ENCODE measurements at regions not wholly inside any gene's neighbourhood (a gene's known extent, or its start where the extent isn't known, plus 50 kb on each side); places are given as distances from the start of the nearest gene placed in this dataset.

DNA sequence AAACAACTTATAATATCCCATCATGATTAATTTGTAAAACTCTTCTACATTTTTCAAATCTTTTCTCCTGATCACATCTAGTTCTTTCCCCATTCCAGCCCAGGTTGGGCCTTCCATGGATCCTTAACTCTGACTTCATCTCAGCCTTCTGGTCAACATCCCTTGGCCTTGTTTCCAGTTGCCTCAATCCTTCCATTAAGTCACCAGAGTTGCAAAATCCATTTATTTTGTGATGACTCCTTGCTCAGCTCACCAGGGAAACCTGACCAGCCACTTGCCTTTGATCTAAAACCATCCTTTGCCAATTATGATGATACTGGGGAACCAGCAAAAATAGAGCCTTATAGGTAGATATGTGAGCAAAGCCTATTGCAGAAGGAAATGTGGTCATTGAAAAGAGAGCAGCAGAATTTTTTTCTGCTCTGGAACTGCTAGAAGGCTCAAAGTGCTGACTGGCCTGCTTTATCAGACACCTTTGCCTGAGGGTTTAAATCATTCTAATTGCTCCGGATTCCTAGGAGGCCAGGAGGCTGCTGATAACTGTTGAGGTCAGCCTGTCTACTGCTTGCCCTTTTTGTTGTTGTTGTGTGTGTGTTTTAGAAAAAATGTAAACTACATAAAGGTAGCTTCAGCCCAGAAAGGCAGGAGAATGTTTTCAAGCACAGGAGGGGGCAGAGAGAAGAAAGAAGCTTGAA lies 512.2 kb upstream of the GRIA1 start:
- no peaks in the 10 kb centered on the region for H3K27me3 Mint-ChIP-seq (ENCODE audit: unreplicated experiment)
- no peak overlapping the region for H3K4me3 Mint-ChIP-seq (ENCODE audit: low read depth, unreplicated experiment)
- peaks cover 14% of the 10 kb centered on the region for H3K9me3 Mint-ChIP-seq (ENCODE audit: low read depth, unreplicated experiment)
- DNase-seq = no peak
- H3K4me1 Mint-ChIP-seq (ENCODE audit: low read depth, unreplicated experiment) = no peaks in the 10 kb centered on the region
- no peaks in the 10 kb centered on the region for H3K36me3 Mint-ChIP-seq (ENCODE audit: insufficient read depth, unreplicated experiment)
- intact Hi-C loops (cut with micrococcal nuclease; ENCODE audit: unreplicated experiment) = no loop called here
- CTCF ChIA-PET = no interaction called here
- no peak for TF ChIP-seq CTCF (IDR thresholded peaks at IDR 0.05; ENCODE audit: unreplicated experiment)
- BruUV-seq (replicated peaks) = no TSS peak
- no peak overlapping the region for H3K27ac Mint-ChIP-seq (ENCODE audit: unreplicated experiment)

DNA sequence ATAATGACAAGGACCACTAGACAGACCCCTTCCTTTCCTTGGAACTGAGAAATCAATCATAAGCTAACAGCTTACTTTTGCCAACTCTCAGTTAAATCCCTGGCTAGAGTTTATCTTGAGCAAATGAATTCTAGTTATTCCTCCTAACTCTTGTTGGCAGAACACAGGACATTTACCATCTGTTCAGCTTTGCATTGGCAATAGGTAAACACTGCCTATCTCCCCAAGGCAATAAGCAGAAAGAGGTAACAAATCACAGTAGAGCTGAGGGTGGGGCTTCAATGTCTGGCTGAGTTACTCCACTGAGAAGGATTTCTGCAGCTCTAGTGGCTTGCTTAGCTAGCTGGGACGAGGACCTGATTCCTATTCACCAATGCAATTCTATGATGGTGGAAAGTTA lies 503.3 kb upstream of the GRIA1 start:
- H3K27me3 Mint-ChIP-seq (ENCODE audit: unreplicated experiment) = no peaks in the 10 kb centered on the region
- no peak overlapping the region for H3K27ac Mint-ChIP-seq (ENCODE audit: unreplicated experiment)
- DNase-seq = no peak
- H3K4me1 Mint-ChIP-seq (ENCODE audit: low read depth, unreplicated experiment) = no peaks in the 10 kb centered on the region
- H3K9me3 Mint-ChIP-seq (ENCODE audit: low read depth, unreplicated experiment) = peaks cover 12% of the 10 kb centered on the region
- intact Hi-C loops (cut with micrococcal nuclease; ENCODE audit: unreplicated experiment) = no loop called here
- BruUV-seq (replicated peaks) = no TSS peak
- H3K36me3 Mint-ChIP-seq (ENCODE audit: insufficient read depth, unreplicated experiment) = no peaks in the 10 kb centered on the region
- no peak for TF ChIP-seq CTCF (IDR thresholded peaks at IDR 0.05; ENCODE audit: unreplicated experiment)
- CTCF ChIA-PET = no interaction called here
- no peak overlapping the region for H3K4me3 Mint-ChIP-seq (ENCODE audit: low read depth, unreplicated experiment)

DNA sequence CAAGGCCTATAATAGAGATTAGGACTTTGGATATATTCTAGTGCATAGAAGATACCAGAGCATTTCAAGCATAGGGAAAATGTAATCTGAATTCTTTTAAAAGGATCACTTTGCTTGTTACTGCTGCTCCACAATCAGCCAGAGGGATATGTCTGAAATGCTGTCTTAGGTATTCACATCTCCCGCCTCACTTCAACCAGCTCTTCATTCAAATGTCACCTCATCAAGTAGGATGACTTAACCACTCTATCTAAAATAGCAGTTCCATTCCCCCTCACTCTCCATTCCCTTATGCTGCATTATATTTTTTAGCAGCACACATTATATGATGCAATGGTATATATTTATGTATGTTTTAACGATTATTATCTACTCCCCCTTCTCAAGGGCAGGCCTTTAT lies 500.3 kb upstream of the GRIA1 start:
- no TSS peak for BruUV-seq (replicated peaks)
- Mint-ChIP-seq H3K4me3 (ENCODE audit: low read depth, unreplicated experiment) (no peak overlapping the region), H3K9me3 (ENCODE audit: low read depth, unreplicated experiment) (peaks cover 10% of the 10 kb centered on the region), H3K36me3 (ENCODE audit: insufficient read depth, unreplicated experiment) (no peaks in the 10 kb centered on the region), H3K27ac (ENCODE audit: unreplicated experiment) (no peak overlapping the region), H3K27me3 (ENCODE audit: unreplicated experiment) (no peaks in the 10 kb centered on the region), H3K4me1 (ENCODE audit: low read depth, unreplicated experiment) (no peaks in the 10 kb centered on the region)
- no peak for TF ChIP-seq CTCF (IDR thresholded peaks at IDR 0.05; ENCODE audit: unreplicated experiment)
- DNase-seq = no peak
- intact Hi-C loops (cut with micrococcal nuclease; ENCODE audit: unreplicated experiment) = no loop called here
- CTCF ChIA-PET = no interaction called here

GRCh38 chr5:152990649-152991048 lies 499.8 kb upstream of the GRIA1 start:
- Mint-ChIP-seq H3K36me3 (ENCODE audit: insufficient read depth, unreplicated experiment) (no peaks in the 10 kb centered on the region), H3K27me3 (ENCODE audit: unreplicated experiment) (no peaks in the 10 kb centered on the region), H3K4me1 (ENCODE audit: low read depth, unreplicated experiment) (no peaks in the 10 kb centered on the region), H3K4me3 (ENCODE audit: low read depth, unreplicated experiment) (no peak overlapping the region), H3K9me3 (ENCODE audit: low read depth, unreplicated experiment) (peaks cover 10% of the 10 kb centered on the region), H3K27ac (ENCODE audit: unreplicated experiment) (no peak overlapping the region)
- intact Hi-C loops (cut with micrococcal nuclease; ENCODE audit: unreplicated experiment) = no loop called here
- no peak for TF ChIP-seq CTCF (IDR thresholded peaks at IDR 0.05; ENCODE audit: unreplicated experiment)
- no peak for DNase-seq
- BruUV-seq (replicated peaks) = no TSS peak
- CTCF ChIA-PET = no interaction called here

Data from Calu3 (cell line).